GM18858 (cell line): ENCODE measurements at regions not wholly inside any gene's neighbourhood (a gene's known extent, or its start where the extent isn't known, plus 50 kb on each side); places are given as distances from the start of the nearest gene placed in this dataset.
A peak's percentile ranks its signal among the peaks of the same experiment; 100 is the strongest.
"Not testable (repeated sequence)": the region's sequence is repeated elsewhere in the genome, so short reads cannot be mapped to it uniquely, and the experiment has no call there.

Experiments
- ATAC-seq: cut with Tn5 transposase; IDR thresholded peaks from one replicate; pipeline ENCODE4 v1.9.1; 2021; ENCODE audit not compliant: unreplicated experiment

DNA sequence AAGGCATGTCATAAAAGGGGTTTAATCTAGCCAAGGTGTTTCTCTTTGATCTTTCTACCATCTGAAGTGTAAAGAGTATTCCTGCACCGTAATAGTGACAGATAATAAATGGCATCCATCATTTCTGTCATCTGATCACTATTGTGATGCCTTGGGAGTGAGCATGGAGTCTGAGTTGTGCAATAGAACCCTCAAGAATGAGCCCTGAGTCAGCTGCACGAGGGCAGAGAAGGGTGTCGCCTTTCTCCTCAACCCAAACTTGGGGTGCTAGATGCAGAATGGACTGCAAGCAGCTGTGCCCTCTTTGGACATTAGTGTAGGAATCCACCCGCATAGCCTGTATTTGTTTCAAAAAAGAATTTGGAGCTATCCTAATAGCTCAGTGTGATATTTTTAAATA lies 115.2 kb downstream of the ZNF37A start:
- no peak for ATAC-seq

DNA sequence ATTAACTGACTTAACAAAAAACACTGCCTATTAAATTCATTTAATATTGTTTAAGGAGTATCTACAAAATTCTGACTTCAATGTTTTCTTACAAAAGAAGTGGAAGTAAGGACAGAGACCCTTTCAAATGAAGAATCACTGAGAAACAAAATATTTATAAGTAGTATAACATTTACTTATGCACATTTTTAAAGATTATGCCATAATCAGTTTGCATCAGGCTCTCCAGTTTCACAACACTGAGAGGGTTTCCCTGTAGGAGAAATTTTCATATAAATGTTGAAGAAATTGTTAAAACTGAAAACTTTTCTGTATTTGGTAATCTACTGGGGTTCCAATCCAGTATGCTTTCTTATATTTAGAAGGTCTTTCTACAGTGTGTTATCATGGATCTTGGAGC lies 115.6 kb downstream of the ZNF37A start:
- ATAC-seq, result not testable (repeated sequence)

DNA sequence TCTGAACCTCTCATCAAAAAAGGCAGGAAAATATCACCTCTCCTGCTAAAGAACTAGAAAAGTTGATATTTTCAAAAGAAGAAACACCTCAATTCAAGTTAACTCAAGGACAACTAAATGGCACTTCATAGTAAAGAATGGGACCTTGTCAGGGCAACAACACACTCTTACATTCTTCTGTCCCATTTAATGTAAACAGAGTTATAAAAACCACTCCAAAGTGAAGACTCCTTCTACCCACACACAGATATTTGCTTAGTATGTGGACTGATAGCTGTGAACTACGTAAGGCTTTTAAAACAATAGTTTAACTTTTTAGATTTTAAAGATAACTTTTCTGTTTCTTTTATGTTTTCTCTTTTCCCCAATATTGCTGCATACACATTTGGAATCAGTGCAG lies 118.3 kb downstream of the ZNF37A start:
- no peak for ATAC-seq

DNA sequence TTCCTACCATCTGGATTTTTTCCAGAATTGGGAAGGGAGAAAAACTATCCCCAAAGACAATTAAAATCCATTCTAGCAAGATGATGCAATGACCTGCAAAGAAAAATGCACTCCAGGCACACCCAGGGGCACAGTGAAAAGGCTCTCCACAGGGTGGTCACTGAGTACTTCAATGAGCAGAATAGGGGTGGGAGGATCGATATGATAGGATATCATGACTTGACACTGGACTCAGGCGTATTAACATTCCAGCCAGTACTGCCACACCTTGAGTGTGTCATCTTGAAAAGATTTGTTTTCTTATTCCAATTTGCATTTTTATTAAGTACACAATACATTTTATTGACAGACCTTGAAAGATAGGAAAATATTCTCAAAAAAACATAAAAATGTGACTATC lies 132.2 kb downstream of the ZNF37A start:
- no peak for ATAC-seq

DNA sequence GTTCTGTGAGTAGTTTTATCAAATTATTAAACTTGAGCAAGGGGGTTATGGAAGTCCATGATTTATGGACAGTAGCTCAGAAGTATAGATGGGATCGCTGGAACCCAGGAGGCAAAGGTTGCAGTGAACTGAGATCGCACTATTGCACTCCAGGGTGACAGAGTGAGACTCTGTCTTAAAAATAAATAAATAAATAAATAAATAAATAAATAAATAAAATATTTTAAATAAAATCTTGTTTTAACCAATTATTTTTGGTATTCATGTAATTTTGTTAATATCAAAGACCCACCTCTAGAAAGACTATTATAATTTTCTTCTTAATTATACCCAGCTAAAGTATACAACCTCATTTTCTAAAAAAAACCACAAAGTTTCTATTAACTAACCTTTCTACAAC lies 134.3 kb downstream of the ZNF37A start:
- ATAC-seq, result no peak

DNA sequence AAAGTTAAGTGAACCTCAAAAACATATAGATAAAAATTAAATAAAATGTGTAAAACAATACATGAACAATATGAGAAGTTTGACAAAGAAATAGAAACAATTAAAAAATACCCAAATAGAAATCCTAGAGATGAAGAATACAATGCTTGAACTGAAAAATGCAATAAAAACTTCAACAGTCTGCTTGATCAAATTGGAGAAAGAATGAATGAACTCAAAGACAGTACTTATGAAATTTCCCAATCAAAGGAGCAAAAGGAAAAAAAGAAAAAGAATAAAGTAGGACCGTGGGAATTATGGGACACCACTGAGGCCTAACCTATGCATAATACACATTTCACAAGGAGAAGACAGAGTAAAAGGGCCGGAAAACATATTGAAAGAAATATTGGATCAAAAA lies 144.3 kb downstream of the ZNF37A start:
- ATAC-seq, result not testable (repeated sequence)

DNA sequence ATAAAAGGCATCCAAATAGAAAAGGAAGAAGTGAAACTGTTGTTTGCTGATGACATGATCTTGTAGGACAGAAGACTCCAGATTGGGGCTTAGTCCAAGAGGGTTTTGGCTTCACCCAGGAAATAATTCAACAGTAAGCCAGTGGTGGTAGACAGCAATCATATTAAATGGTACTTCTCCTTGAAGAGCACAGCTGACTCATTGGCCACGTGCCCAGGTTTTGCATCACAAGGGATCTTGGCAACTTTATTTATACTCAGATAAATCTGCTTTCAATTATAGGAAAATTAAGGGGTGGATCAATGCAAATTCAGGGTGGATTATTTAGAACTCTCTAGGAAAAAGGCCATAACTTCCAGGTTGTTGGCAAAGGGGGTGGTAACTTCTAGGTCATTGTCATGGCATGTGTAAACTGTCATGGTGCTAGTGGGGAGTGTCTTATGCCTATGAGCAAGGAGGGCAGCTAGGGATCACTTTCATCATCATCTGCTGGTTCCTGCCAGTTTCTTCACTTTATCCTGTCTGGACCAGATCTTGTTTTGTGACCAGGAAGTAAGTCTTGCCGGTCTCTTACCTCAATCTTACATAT lies 148.0 kb downstream of the ZNF37A start:
- not testable (repeated sequence) for ATAC-seq

DNA sequence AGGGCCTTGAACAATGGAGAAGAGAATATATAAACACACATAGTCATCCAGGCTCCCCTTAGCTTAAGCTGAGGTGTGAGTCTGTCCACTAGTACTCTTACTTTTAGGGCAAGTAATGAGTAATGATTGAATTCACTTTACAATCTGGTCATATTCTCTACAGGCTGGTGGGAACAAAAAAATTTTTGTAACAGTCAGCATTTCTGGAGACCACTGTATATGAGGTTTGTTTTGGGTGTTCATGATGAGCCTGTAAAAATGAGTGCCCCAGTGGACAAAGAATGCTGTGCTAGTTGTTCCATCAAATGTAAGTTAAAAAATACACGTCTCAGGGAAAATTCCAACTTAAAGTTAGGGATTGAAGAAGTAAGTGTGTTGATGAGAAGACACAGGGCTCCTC lies 154.0 kb downstream of the ZNF37A start:
- not testable (repeated sequence) for ATAC-seq

DNA sequence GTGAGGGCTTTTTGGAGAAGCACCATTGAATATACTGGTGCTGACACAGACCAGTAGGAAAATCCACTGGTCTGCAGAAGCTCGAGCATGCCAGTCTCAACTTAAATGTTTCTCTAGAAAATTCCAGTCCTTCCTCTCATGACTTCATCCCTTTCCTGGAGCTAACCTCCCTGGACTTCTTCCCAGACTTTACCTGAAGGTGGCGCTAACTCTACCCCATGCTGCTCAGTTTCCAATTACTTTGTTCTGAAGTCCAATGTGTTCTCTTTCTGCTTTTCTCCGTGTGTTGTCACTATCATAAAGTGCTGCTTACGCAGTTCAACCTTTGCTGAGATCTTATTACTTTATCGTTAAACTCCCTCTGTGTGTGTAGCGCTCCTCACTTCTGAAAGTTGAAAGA lies 158.4 kb downstream of the ZNF37A start:
- not testable (repeated sequence) for ATAC-seq

DNA sequence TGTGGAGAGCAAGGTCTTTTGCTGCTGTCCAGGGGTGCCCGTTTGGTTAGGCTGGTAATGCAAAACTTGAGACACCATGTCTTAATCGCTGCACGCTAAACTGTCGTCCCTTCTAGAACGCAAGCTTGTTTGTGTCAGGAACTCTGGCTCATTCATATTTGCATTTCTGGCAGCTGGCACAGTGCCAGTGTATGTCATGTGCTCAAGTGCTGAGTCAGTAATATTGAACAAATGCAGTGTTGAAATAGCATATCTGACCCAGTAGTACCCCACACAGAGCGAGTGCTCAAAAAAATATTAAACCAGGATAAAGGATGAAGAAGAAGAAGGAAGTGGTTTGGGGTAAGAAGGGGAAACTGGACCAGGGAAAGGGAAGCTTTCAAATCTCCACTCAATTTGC lies 173.4 kb downstream of the ZNF37A start:
- not testable (repeated sequence) for ATAC-seq

DNA sequence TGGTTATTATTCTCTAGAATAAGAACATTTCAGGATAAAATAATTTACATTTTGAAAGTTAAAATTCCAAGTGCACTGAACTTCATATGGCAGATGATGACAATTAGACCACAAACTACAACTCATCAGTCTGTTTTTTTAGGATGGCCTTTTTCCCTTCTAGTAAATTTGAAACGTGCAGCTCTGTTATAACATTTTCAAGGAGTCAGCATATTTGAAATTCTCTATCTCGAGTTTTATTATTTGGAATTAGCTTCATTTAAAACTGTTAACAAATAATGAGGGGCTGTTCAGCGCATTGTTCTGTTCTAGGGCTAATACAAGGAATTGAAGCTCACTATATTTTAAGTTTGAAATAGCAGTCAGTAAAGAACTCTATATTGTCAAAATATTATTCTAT lies 176.9 kb downstream of the ZNF37A start:
- not testable (repeated sequence) for ATAC-seq

DNA sequence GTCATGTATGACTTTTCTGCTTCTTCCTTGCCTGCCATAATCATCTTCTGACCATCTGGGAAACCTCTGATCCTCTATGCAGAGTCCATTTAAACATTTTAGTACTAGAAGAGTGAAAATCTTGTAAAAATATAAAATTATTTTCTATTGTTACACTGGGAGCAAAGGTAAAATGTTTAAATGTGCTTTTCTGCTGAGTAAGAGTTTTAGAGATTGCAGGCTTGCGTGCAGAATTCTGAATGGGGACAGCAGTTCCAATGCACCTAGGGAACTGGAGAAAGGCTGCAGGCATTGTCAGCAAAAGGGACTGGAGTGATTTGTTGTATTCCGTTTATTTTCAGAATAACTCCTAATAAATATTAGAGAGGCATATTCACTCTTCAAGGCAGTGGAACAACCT lies 180.7 kb downstream of the ZNF37A start:
- ATAC-seq, result not testable (repeated sequence)

DNA sequence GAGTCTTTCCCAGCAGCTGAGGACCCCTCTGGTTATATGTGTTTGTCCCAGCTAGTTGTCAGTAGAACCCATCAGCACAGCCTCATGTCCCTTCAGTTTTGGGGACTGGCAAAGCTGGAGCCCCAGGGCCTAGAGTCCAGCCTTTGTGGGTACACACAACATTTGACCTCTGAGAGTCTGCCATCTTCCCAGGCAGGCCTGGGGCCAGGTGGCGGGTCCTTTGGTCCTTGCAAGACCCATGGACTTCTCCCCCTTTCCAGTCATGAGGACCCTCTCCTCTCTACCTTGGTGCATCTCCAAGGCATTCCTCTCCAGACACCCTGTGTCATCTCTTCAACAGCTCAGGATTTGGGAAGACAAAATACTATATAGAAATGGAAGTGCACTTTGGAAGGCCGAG lies 198.4 kb downstream of the ZNF37A start:
- not testable (repeated sequence) for ATAC-seq

DNA sequence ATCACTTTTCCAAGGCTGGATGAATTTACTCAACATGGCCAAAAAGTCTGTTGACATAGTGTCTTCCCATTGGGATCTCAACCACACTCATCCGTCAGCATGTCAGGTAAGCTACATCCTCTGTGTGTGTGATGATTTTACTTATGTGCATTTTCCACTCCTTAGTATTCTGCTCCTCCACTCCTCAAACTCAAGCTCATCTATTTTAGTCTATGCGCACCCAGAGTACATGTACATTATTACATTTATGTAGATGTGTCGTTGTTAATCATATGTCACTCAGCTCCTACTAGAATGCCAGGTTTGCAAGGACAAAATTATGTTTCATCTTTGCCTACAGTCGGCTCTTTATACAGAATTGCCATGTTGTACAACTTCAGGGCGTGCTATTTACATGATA lies 216.0 kb downstream of the ZNF37A start:
- not testable (repeated sequence) for ATAC-seq

DNA sequence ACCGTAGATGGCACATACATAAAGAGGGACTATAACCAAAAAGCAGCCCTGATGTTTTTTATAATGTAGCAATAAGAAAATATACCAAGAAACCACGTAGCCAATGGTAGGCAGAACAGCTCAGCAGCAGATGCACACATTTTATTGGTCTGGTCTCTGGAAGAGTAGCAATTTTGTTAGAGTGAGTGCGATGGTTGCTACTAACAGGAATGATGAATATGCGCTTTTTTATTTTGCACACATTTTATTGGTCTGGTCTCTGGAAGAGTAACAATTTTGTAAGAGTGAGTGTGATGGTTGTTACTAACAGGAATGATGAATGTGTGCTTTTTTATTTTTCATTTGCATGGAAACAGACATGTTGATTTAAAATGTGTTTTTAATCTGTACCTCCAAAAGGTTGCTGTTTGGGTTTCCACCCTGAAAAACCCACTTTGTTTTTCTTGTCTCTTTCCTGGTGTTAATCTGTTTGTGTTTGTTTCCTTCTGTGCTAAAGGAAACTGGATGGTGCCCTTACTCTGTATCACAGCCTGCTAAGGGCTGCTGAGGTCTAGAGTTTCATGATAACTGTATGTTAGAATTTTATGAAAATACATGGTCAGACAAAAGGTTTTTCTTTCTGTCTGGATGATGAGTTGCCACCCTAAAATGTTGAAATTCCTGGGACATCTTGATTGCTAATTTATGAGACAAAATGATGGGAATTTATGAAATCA lies 221.1 kb downstream of the ZNF37A start:
- ATAC-seq, result not testable (repeated sequence)

DNA sequence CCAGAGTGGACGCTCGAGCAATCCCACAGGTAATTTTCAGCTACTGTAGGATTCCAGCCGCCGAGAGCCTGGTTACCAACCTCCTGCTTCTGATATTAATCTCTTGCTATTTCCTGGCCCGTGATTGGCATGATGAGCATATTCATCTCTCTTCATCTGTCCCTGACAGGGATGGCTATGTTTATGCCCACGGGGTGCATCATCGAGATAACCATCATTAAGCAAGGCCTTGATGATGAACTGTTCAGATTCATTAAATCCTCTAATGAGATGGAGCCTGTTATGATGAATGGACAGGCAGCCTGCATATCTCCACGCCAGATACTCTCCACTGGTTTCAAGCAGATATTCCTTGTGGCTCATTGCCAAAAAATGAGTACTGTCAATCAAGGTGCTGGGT lies 227.3 kb downstream of the ZNF37A start:
- not testable (repeated sequence) for ATAC-seq

DNA sequence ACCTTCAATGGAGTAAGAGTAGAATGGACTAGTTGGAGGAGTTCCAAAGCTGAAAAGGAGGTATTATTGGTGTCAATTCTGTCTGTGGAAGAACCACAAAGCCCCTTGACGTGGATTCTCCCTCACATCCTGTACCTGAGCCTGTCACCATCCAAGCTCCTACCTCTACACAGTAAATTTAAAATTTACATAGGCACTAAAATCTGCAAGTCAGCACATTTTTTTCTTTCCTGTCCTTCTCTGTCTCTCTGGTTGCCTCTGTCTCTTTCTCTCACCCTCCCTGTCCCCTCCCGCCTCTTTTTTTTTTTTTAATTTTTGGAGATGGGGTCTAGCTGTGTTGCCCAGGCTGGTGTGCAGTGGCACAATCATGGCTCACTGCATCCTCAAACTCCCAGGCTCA lies 236.2 kb downstream of the ZNF37A start:
- ATAC-seq, result not testable (repeated sequence)

DNA sequence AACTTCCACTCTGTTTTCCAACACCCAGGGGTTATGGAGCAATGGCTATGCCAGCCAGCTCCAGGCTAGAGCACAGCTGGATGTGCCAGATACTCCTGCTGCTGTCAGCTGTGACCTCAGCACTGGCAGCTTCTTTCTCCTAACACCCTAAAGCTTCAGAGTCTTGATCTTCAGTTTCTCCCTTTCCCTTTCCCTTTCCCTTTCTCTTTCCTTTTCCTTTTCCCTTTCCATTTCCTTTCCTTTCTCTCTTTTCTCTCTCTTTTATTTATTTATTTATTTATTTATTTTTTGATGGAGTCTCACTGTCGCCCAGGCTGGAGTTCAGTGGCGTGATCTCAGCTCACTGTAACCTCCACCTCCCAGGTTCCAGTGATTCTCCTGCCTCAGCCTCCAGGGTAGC lies 237.0 kb downstream of the ZNF37A start:
- ATAC-seq, result not testable (repeated sequence)

DNA sequence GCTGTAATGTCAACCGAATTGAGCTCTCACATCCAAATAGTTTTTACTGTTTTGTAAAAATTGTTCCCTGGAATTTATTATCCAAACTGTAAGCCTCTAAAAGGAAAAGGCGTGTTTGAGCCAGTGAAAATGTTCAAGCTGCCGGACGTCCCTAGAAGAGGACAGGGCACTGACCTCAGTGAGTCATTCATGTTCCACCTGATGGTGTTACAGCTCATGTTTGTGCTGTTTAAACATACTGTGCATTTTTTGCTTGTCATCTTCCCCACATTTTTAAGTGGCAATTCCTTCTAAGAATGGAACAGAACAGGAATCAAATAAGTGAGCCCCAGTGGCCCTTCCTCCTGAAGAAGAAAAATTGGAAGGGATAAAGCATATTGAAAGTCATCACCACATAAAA lies 239.6 kb downstream of the ZNF37A start:
- ATAC-seq, result not testable (repeated sequence)

DNA sequence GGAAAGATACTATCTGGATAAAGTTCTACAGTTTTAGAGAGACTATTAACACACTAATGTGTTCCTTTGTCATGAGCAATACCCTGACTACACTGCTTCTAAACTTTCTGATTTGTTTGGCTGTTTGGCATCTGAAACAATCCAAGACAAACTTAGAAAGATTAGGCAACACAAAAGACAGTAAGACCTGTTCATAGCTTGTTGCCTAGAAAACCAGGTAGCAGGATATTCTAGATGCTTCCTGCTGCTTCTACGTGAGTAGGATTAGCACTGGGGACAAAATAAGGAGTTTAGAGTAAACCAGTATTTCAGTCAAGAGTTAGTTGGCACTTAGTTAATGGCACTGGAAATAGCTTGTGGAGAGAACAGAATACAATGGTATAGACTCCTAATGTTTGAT lies 256.5 kb downstream of the ZNF37A start:
- ATAC-seq, result not testable (repeated sequence)

DNA sequence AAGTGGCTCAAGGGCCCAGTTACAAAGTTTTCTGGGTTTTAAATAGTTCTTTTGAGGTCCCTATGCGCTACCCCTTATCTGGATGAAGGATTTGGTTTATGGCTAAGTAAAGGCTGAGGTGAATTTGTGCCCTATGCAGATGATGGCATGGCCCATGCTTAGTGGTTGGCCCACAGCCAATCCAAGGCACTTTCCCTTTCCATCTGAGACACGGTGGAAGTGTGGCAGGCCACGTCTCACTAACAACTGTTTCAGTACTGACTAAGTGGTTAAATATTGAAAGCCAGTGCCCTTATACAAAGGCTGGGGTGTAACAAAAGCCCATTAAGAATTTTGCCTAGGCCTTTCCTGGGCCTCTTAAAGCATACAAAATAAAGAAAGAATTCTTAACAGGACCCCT lies 260.3 kb downstream of the ZNF37A start:
- ATAC-seq, result not testable (repeated sequence)

DNA sequence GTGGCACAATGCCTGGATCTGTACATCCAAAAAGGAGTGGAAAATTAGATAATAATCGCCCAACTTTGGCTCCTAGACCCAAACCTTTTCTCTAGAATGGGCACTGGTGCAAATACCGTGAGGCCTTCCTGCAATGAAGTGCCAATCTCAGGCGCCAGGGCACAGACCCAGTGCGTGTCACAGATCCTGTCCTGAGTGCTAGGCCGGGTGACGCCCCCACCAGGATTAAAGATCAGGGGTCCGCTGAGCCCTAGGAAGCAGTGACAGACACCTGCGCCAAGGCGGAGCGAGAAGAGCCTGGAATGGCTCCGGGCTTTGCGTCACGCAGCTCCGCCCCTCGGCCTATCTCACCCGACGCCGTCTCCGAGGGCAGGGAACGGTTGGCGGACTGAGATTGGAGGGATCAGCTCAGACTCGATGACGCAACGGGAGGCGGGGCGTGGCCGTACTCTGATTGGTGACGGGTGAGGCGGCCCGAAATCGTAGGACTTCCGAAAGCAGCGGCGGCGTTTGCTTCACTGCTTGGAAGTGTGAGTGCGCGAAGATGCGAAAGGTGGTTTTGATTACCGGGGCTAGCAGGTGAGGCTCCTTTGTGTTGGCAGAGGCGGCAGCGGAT lies 261.9 kb downstream of the ZNF37A start:
- ATAC-seq, result peak; percentile 98
